Left lung (tissue), 4 donors: ENCODE measurements at regions not wholly inside any gene's neighbourhood (a gene's known extent, or its start where the extent isn't known, plus 50 kb on each side); places are given as distances from the start of the nearest gene placed in this dataset.
A peak's percentile ranks its signal among the peaks of the same experiment; 100 is the strongest.

Source experiments
- ATAC-seq: fragments of 200-7000 bp; cut with Tn5 transposase; one replicate; pipeline ENCODE4 v1.9.1; 2020; ENCODE audit warnings: moderate library complexity
- DNase-seq, 4 donors: peaks; one replicate each; pipeline ENCODE4 v3.0.0-alpha.2; 2013 to 2020
- H3K27ac ChIP-seq, 2 donors: fragments of 200-600 bp; sonication (generic) in 1 of 2; one replicate each; pipeline versions ENCODE4 v1.5.0 to v1.8.0; 2020 to 2021
- H3K27me3 ChIP-seq, 2 donors: fragments of 200-600 bp; sonication (generic) in 1 of 2; one replicate each; pipeline versions ENCODE4 v1.5.0 to v1.8.0; 2020 to 2021
- H3K36me3 ChIP-seq, 2 donors: fragments of 200-600 bp; sonication (generic) in 1 of 2; one replicate each; pipeline versions ENCODE4 v1.5.0 to v1.8.0; 2020 to 2021
- H3K4me1 ChIP-seq, 2 donors: fragments of 200-600 bp; one replicate each; pipeline ENCODE4 v1.8.0; 2021
- H3K4me3 ChIP-seq, 2 donors: fragments of 200-600 bp; sonication (generic) in 1 of 2; one replicate each; pipeline versions ENCODE4 v1.5.0 to v1.8.0; 2020 to 2021; ENCODE audit warnings: mild to moderate bottlenecking in 1 of 2
- H3K9me3 ChIP-seq, 2 donors: fragments of 200-600 bp; sonication (generic) in 1 of 2; one replicate each; pipeline versions ENCODE4 v1.5.0 to v1.8.0; 2020 to 2021
- intact Hi-C, 2 donors: fragments of 100-400 bp; cut with DNase I; formaldehyde crosslinking; loops; one replicate each; pipeline versions ENCODE4 v1.11.2 to v1.14.2; 2022
- TF ChIP-seq, protein P1 (sequence below), 2 donors: fragments of 200-600 bp; sonication (generic) in 1 of 2; IDR thresholded peaks; one replicate each; pipeline versions ENCODE4 v1.5.0 to v1.8.0; 2021; ENCODE audit warnings: antibody characterized with exemption in 2 of 2
- donor health status: DM: no; HTN: yes; CAD: no.
- donor health status: DM: no; HTN: no; CAD: no.

GRCh38 chr14:58912287-58912686, 274.5 kb downstream of the DACT1 start:
- Histone ChIP-seq H3K27me3 (no peaks in the 10 kb centered on the region), H3K4me1 (no peaks in the 10 kb centered on the region), H3K9me3 (no peaks in the 10 kb centered on the region), H3K4me3 (no peak overlapping the region), H3K36me3 (no peaks in the 10 kb centered on the region), H3K27ac (no peak overlapping the region)
- TF ChIP-seq, protein P1, sequence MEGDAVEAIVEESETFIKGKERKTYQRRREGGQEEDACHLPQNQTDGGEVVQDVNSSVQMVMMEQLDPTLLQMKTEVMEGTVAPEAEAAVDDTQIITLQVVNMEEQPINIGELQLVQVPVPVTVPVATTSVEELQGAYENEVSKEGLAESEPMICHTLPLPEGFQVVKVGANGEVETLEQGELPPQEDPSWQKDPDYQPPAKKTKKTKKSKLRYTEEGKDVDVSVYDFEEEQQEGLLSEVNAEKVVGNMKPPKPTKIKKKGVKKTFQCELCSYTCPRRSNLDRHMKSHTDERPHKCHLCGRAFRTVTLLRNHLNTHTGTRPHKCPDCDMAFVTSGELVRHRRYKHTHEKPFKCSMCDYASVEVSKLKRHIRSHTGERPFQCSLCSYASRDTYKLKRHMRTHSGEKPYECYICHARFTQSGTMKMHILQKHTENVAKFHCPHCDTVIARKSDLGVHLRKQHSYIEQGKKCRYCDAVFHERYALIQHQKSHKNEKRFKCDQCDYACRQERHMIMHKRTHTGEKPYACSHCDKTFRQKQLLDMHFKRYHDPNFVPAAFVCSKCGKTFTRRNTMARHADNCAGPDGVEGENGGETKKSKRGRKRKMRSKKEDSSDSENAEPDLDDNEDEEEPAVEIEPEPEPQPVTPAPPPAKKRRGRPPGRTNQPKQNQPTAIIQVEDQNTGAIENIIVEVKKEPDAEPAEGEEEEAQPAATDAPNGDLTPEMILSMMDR (IDR thresholded peaks at IDR 0.05) = no peak
- intact Hi-C loops = no loop called here
- no peak for DNase-seq
- no peak for ATAC-seq

GRCh38 chr14:58912799-58913432, 275.2 kb downstream of the DACT1 start:
- DNase-seq = no peak
- ATAC-seq = peak; percentile 93
- no peak overlapping the region for H3K4me3 ChIP-seq
- intact Hi-C loops = no loop called here
- H3K4me1 ChIP-seq = no peaks in the 10 kb centered on the region
- H3K27me3 ChIP-seq = no peaks in the 10 kb centered on the region
- H3K36me3 ChIP-seq = no peaks in the 10 kb centered on the region
- no peaks in the 10 kb centered on the region for H3K9me3 ChIP-seq
- TF ChIP-seq, protein P1 (IDR thresholded peaks at IDR 0.05) = no peak
- no peak overlapping the region for H3K27ac ChIP-seq

GRCh38 chr14:58914279-58914855, 274.1 kb upstream of the DAAM1 start:
- TF ChIP-seq, protein P1 (IDR thresholded peaks at IDR 0.05) = no peak
- H3K9me3 ChIP-seq = no peaks in the 10 kb centered on the region
- H3K36me3 ChIP-seq = no peaks in the 10 kb centered on the region
- H3K27ac ChIP-seq = no peak overlapping the region
- no peaks in the 10 kb centered on the region for H3K4me1 ChIP-seq
- H3K27me3 ChIP-seq = no peaks in the 10 kb centered on the region
- H3K4me3 ChIP-seq = no peak overlapping the region
- ATAC-seq = no peak
- no peak for DNase-seq
- intact Hi-C loops = no loop called here

GRCh38 chr14:58915646-58916045, 272.8 kb upstream of the DAAM1 start:
- Histone ChIP-seq H3K27ac (no peak overlapping the region), H3K9me3 (no peaks in the 10 kb centered on the region), H3K36me3 (no peaks in the 10 kb centered on the region), H3K27me3 (no peaks in the 10 kb centered on the region), H3K4me3 (no peak overlapping the region), H3K4me1 (no peaks in the 10 kb centered on the region)
- DNase-seq (no peak), ATAC-seq (no peak)
- intact Hi-C loops = no loop called here
- TF ChIP-seq, protein P1 (IDR thresholded peaks at IDR 0.05) = no peak

DNA sequence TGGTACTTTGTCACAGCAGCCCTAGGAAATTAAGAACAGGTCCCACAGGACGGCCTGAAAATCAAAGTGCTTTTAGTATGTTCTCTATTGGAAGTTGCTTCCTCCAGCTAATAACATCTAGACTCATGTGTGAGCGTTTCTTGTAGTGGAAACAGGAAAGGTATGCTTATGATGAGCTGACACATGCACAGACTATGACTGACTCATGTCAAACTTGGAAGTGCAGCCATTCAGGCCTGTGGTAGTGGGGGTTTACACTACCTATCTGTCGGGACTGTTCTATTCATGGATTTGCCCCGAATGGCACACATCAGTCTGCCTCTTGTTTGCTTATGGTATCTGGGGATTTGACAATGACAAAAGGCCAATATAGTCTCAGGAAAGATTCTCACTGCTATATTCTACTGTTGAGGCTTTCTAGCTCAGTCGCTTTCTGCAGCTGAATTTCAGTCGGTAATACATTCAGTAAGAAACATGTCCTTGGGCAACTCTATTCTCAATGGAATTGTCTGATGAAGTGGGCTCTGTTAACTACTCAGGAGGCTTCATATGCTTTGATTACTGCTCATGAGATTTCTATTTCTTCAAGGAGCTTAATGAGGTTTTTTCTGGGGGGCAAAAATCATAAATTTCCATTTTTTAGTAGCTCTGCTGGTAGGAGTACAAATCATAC, 270.3 kb upstream of the DAAM1 start:
- Histone ChIP-seq H3K27me3 (no peaks in the 10 kb centered on the region), H3K27ac (no peak overlapping the region), H3K4me1 (no peaks in the 10 kb centered on the region), H3K4me3 (no peak overlapping the region), H3K36me3 (no peaks in the 10 kb centered on the region), H3K9me3 (no peaks in the 10 kb centered on the region)
- TF ChIP-seq, protein P1 (IDR thresholded peaks at IDR 0.05) = no peak
- ATAC-seq = no peak
- intact Hi-C loops = no loop called here
- DNase-seq = no peak
